Cardiac fibroblast (primary cell): ENCODE measurements at regions not wholly inside any gene's neighbourhood (a gene's known extent, or its start where the extent isn't known, plus 50 kb on each side); places are given as distances from the start of the nearest gene placed in this dataset.
"Not testable (repeated sequence)": the region's sequence is repeated elsewhere in the genome, so short reads cannot be mapped to it uniquely, and the experiment has no call there.

Experiments used
- DNase-seq, 2 donors: peaks; one replicate each; pipeline versions ENCODE4 v3.0.0 to v3.0.0-alpha.2; 2010; ENCODE audit warnings: low read depth in 2 of 2
- H3K4me3 ChIP-seq, 2 donors: replicated peaks in 1 of 2; 1 replicate in 1 of 2; 2 replicates in 1 of 2; pipeline ENCODE4 v1.5.1; 2011; ENCODE audit warnings: low read depth in 2 of 2, low read length in 2 of 2, mild to moderate bottlenecking in 2 of 2, moderate library complexity in 1 of 2
- TF ChIP-seq, protein P1 (sequence below): IDR thresholded peaks from one replicate; pipeline ENCODE4 v1.5.1; 2011; ENCODE audit warnings: low read depth, mild to moderate bottlenecking, low read length, inconsistent platforms

DNA sequence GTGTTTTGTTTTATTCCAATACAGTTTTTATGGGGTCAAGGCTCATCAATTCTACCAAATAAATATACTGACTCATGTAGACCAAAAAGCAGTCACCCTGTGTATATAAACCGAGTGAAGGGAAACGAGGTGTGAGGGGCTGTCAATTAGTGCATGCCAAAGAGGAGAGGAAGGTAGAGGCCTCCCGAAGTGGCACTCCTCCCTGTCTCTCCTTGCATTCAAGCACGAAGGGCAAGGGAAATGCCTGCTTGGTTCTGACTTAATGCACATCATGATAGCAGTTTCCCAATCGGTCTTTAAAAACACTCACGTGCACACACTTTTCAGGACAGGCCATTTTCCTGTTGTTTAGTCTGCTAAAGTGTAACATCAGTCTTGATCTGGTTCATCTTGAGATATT lies 125.6 kb upstream of the SLCO6A1 start:
- DNase-seq = no peak
- TF ChIP-seq, protein P1, sequence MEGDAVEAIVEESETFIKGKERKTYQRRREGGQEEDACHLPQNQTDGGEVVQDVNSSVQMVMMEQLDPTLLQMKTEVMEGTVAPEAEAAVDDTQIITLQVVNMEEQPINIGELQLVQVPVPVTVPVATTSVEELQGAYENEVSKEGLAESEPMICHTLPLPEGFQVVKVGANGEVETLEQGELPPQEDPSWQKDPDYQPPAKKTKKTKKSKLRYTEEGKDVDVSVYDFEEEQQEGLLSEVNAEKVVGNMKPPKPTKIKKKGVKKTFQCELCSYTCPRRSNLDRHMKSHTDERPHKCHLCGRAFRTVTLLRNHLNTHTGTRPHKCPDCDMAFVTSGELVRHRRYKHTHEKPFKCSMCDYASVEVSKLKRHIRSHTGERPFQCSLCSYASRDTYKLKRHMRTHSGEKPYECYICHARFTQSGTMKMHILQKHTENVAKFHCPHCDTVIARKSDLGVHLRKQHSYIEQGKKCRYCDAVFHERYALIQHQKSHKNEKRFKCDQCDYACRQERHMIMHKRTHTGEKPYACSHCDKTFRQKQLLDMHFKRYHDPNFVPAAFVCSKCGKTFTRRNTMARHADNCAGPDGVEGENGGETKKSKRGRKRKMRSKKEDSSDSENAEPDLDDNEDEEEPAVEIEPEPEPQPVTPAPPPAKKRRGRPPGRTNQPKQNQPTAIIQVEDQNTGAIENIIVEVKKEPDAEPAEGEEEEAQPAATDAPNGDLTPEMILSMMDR = no peak
- H3K4me3 ChIP-seq = no peak overlapping the region

DNA sequence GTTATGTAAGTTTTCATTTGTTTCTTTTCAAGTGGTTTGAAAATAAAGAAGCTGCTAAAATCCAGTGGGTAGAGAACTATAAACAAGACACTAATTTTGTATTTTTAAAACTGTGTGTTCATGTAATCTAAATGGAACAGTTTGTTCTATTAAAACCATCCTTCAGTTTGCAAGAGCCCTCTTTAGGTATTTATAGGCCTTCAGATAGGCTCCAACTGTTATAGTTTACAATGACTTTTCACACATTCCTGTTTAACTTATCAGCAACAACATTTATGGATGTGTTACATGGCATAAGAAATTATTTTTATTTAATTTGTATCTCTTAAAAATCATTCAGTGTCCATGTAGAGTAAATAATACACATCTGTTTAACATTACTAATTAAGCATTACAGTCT lies 126.7 kb upstream of the SLCO6A1 start:
- DNase-seq = no peak
- H3K4me3 ChIP-seq = no peak overlapping the region
- TF ChIP-seq, protein P1 = no peak

DNA sequence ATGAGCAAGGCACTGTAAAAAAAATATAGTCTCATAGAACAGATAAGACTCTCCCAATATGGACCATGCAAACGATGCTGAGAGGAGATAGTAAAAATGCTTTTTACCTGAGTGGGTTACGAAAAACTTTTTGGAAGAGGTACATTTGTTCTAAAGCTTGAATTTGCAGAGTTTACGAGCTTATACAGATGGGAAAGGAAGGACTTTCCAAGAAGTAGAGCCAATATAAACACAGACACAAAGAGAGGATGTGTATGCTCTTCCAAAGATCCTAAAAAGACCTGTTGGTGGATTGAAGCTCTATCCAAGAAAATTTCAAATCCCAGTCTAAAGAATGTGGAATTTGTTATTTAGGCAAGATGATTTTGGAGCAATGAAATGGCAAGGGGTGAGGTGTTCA lies 127.1 kb upstream of the SLCO6A1 start:
- DNase-seq = no peak
- no peak overlapping the region for H3K4me3 ChIP-seq
- TF ChIP-seq, protein P1 = no peak

DNA sequence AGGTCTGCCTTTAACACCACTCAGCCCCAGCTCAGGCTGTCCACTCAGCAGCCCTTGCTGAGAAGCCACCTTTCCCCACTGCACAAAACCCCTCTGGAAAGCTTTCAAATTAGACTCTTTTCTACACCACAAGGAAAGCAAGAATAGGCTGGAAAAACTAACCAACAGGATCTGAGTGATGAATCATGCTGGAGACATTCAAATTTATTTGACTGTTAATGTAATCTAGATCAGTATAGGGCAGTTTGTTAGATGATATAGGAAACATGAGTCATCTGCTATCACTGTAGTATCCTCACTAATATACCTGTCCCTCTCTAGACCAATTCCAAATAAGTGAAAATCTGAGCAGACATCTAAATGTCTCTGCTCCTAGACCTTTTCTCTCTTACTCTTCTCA lies 127.8 kb upstream of the PAM start:
- no peak overlapping the region for H3K4me3 ChIP-seq
- TF ChIP-seq, protein P1 = no peak
- DNase-seq = peak in 1 of 2 donors; percentile 17

DNA sequence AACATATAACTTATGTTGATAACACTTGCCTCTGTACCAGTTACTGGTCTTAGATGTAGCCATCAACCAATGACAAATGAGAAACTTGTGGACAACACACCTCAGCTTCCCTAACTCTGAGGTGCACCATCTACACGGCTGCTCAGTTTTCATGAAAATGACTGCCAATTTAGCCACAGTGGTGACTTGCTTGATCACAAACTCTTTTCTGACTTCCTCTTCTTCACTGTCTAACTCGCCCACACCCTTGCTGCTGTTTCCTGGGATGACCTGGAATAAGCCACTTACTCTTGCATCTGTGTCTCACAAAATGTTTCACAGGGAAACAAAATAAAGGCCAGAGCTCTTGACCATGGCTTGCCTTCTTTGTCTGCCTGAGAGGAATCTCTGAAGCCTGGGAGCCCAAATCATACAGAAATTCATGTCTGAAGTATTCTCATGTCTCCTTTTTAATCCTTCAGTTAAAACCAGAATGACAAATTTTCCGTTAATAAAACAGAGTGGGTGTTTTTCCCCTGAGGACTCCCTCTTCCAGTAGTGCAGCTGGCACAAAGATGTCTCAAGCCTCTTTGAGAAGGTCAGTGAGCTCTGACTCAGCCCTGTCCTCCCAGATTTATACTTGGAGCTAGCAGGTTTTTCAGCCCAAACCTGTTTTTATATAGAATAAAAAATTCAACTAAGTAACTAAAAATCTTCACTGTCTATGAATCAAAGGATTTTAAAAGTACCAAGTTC lies 126.5 kb upstream of the PAM start:
- DNase-seq = peak in 1 of 2 donors; percentile 57
- H3K4me3 ChIP-seq = no peak overlapping the region
- TF ChIP-seq, protein P1 = no peak

DNA sequence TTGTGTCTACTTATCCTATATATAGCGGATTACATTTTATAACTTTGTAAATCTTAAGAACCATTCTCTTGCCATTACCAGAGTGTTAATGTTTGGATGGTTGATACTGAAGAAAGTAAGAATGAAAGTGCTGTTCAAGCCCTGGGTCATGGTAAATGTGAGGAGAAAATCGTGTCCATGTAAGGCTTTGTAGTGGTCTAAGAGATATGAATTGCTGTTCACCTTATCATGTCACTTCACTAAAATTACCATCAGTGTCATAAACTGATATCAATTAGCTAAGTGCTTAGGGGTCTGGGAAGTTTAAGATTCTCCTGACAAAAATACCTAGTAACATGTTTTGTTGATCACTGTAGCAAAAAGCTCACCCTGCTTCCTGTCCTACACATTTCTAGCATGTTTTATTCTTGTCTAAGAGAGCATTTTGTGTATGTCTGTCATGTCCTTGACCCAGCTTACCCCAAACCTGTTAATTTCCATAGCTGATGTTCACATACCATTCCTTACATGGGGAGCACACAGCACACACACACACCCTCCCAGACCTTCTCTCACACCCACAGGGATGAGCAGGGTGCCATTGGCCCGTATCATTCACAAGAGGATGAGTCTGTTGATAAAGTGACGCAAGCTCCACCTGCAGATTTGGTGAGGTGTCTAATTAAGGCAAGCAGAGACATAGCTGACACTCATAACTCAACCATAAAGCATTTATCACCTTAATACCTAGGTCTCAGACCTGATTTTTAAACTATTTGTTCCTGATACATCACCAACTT lies 125.1 kb upstream of the PAM start:
- H3K4me3 ChIP-seq = no peak overlapping the region
- no peak for DNase-seq
- TF ChIP-seq, protein P1 = no peak

DNA sequence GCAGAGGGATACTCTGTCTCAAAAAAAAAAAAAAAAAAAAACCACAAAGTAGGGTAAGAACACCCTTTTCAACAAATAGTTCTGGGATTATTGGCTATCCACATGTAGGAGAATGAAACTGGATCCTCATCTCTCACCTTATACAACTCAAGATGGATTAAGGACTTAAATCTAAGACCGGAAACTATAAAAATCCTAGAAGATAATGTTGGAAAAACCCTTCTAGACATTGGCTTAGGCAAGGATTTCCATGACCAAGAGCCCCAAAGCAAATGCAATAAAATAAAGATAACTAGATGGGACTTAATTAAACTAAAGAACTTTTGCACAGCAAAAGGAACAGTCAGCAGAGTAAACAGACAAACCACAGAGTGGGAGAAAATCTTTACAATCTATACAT lies 119.7 kb upstream of the PAM start:
- H3K4me3 ChIP-seq, DNase-seq: not testable (repeated sequence)
